ENCODE measurements at regions not wholly inside any gene's neighbourhood (a gene's known extent, or its start where the extent isn't known, plus 50 kb on each side); places are given as distances from the start of the nearest gene placed in this dataset.
"Not testable (repeated sequence)": the region's sequence is repeated elsewhere in the genome, so short reads cannot be mapped to it uniquely, and the experiment has no call there.

DNA sequence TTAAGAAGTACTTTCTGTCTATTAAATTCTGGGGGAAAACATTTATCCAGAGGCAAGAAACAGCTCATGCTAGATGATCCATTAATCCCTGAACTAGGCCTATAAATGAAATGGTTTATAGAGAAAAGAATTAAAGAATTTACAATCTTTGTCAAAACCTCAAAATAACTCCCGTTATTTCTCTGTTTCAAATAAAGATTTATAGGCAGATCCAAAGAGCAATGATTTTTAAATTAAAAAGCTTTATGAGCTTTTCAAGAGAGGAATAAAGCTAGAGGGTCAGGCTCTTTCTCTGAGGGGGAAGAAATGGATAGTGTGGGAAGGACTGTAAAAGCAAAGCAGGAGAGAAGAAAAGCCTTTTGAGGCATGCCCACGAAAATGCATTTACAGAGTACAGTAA is 82.5 kb upstream of the OGFRL1 start:
- DNase-seq: no peak

- DNase-seq: no peak
These were observed 79.4 kb upstream of the OGFRL1 start for GRCh38 chr6:71209206-71209605.

DNA sequence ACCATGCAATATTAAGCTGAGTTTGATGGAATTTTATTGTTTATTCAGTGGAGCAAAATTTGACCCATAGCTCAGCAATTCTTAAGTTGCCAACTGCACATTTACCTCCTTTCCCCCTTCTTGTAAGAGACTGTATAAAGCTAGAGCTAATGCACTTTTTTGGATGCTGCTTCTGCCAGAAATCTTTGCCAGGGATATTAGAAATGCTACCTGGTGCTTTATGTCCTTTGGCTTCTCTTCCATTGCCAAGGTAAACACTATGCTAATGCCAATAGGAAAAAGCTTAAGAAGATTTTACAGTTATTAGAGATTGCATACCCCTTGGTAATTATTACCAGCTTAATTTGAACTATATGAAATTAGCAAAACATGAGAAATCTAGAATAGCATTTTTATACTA is 79.0 kb upstream of the OGFRL1 start:
- no peak for DNase-seq

DNA sequence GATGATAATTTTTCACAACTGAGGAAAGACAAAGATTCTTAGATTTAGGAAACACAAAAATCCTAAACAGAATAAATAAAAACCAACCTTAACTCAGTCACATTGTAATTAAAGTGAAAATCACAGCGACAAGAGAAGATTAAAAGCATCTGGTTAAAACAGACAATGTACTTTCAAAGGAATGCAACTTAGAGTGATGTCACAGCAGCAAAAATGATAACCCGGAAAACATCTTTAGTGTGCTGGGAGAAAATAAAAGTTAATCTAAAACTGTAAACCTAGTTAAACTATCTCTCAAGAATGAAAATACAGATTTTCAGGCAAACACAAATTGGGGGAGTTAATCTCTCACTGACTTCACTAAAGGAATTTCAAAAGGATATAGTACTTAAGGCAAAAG is 76.8 kb upstream of the OGFRL1 start:
- no peak for DNase-seq

DNA sequence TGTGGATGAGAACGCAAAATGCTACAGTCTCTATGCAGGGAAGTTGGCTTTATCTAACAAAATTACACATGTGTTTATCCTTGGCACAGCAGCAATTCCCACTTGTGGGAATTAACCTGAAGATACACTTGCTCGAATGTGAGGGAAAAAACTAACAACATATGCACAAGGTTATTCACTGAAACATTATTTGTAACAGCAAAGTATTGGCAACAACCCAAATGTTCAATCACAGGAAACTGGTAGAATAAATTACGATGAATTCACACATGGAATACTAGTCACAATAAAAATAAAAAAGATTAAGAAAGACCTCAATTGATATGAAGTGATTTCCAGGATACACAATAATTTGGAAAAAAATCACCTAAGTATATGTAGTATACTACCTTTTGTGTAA is 68.1 kb upstream of the OGFRL1 start:
- DNase-seq: no peak

- DNase-seq: no peak
These were observed 65.9 kb upstream of the OGFRL1 start for GRCh38 chr6:71222671-71223070.

GRCh38 chr6:71224011-71224410 is 64.6 kb upstream of the OGFRL1 start:
- no peak for DNase-seq

DNA sequence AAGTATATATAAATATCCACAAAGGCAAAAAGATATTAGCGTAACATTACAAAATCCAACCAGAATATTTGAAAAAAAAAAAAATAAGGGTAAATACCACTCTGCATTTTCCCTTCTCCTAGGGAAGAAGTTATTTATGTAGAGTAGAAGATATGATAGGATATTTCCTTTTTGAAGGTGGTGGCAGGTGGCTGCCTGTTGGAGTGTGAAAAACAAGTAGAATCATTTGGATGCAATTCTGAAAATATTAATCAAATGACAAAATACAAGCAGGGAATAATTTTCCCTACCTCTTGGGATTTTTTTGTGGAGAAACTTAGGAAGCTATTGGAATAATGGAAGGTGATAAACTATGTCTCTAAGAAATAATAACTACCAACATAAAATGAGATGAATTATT is 62.5 kb upstream of the OGFRL1 start:
- DNase-seq: no peak

GRCh38 chr6:71228461-71229041 is 60.1 kb upstream of the OGFRL1 start:
- peak; percentile 19 for DNase-seq

DNA sequence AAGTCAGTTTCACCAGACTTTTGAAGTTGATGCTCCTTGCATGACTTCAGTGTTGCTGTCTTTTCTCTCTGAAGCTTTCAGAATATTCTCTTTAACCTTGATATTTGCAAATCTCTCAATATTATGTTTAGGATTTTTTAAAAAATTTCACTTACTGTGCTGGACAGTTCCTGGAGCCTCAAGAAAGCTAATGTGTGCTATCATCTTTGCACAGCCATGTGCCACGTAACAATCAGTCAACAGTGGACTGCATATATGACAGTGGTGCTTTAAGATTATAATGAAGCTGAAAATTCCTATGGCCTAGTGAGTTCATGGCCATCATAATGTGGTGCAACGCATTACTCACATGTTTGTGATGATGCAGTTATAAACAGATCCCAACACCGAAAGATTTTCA is 59.1 kb upstream of the OGFRL1 start:
- DNase-seq: no peak

DNA sequence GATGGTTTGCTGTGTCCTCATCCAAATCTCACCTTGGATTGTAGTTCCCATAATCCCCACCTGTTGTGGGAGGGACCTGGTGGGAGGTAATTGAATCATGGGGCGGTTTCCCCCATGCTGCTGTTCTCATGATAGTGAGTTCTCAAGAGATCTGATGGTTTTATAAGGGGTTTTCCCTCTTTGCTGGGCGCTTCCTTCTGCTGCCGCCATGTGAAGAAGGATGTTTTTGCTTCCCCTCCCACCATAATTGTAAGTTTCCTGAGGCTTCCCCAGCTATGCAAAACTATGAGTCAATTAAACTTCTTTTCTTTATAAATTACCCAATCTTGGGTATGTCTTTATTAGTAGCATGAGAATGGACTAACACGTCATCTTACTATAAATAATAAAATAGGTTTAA is 55.7 kb upstream of the OGFRL1 start:
- not testable (repeated sequence) for DNase-seq

DNA sequence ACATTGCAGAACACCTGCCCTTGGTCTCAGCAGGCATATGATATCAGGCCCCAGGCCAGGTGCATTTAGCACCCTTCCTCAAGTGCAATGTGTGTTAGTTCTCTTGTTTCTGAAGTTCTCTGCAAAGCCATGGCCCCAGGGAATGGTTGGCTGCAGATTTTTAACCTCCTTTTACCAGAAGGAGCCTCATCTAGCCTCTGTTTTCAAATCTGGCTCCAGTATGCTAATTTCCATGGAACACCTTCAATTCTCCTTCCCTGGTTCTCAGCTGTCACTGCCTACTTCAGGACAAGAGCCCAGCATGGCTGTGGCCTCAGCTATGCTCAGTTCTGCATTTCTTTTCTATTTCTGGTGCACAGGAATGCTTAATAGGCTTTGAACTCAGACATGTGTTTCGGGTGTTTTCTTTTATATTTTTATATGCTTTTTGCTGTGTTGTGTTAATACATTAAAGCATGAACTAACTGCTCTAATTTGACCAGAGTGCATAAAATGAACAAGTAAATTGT is 51.6 kb upstream of the OGFRL1 start:
- DNase-seq: no peak

DNA sequence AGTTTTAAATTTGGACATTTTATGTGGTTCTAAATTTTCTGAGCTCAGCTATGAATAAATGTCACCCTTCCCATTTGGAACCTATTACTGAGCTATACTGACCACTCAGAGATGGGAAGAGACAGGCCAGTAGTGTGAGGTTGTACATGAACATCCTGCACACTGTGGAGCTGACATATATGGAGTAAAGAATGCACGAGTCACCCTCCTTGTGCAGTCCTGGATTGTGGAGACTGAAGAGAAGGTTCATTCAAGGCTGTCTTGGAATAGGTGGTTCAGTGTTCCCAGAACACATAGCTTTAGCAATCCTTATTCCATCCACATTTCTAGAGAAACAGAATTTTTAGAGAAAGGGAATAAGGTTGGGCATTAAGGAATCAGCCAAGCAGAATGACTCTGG is 50.3 kb upstream of the OGFRL1 start:
- no peak for DNase-seq
